Middle frontal gyrus (tissue), 1 donor: ENCODE measurements at regions not wholly inside any gene's neighbourhood (a gene's known extent, or its start where the extent isn't known, plus 50 kb on each side); places are given as distances from the start of the nearest gene placed in this dataset.
"Not testable (repeated sequence)": the region's sequence is repeated elsewhere in the genome, so short reads cannot be mapped to it uniquely, and the experiment has no call there.

Experiments
- DNase-seq: peaks from one replicate; pipeline ENCODE4 v3.0.0-alpha.2; 2015; ENCODE audit warnings: low spot score; ENCODE audit errors: extremely low spot score

DNA sequence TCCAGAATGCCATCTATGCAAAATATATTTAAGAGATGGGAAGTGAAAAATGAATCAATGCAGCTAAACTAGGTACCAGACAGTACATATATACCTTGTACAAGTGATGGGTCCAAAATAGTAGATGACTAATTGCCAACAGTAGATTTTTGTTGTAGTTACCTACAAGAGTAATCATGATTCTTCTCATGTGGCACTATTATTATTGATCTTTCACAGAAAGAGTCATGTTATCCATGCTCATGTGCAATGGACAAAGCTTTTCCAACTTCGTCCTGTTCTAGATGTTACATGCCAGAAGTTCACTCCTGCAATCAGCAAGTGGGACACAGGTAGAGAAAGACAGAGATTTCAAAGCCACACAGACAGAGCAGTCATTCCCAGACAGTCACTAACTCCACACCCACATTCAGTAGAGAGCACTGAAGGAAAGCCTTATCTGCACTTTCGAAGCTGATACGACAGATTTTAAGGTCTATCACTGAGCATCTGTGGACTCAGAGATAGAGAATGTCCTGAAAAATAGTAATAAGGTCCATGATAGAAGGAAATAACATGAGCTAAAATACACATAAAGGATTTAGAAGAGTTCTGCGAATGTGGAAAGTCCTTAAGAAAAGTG lies 101.6 kb upstream of the ITPRID2 start:
- no peak for DNase-seq

DNA sequence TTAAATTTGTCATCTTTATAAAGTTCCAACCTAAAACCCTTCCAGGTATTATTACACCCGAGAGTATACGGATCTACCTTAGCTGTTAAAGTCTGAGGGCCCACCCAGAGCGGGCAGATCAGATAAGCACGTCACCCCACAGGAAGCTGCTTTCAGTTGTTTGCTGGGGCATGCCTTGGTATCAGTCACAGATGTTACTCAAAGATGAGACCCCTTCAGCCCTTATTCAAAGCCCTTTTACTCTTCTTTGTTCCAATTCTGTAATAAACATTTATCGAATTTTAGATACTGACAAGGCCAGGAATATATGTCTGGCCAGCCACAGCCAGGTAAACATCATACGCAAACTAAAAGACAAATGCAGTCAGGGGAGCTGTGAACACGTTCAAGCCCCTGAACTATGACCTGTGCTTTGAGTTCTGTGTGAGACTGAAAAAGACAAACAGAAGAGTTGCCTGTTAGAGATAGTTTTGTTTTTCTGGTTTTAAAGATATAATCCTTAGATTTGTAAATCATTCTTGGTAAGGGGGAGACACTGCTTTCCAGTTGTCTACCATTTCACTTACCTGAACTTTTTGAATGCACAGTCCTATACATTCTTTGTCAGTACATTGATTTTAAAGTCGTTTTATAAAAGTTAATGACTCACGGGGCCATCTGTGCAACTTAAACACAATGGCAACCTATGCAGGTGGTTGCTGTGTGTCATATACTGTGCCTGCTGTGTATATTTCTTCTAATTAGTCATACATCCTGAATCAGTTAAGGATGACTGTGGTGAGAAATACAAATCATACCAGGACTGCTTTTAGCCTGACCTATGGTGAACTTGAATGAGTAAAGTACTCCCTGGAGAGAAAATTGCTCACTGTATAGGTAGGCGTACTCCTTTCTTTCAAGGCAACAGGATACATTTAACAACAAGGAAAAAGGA lies 100.5 kb upstream of the ITPRID2 start:
- no peak for DNase-seq

GRCh38 chr2:181792906-181793305 lies 98.6 kb upstream of the ITPRID2 start:
- DNase-seq = no peak

DNA sequence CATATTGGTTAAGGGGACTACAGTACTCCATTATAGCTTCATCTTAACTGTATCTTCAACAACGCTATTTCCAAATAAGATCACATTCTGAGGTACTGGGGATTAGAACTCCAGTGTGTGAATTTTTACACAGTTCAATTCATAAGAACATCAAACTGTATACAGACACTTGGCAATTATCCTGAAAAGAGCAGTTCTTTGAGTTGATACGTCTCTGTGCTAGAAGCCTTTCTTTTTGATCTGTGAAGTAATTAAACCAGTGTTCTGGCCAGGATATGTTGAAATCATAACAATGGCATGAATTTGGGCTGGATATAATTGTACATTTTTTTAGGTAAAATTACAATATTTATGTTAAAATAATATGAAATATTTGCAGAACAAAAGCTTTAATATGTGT lies 93.5 kb upstream of the ITPRID2 start:
- DNase-seq = no peak

DNA sequence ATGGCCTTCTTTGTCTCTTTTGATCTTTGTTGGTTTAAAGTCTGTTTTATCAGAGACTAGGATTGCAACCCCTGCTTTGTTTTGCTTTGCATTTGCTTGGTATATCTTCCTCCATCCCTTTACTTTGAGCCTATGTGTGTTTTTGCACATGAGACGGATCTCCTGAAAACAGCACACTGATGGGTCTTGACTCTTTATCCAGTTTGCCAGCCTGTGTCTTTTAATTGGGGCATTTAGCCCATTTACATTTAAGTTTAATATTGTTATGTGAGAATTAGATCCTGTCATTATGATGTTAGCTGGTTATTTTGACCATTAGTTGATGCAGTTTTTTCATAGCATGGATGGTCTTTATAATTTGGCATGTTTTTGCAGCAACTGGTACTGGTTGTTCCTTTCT lies 89.2 kb upstream of the ITPRID2 start:
- not testable (repeated sequence) for DNase-seq

GRCh38 chr2:181803903-181804799 lies 87.4 kb upstream of the ITPRID2 start:
- not testable (repeated sequence) for DNase-seq

GRCh38 chr2:181805228-181806038 lies 86.1 kb upstream of the ITPRID2 start:
- no peak for DNase-seq

- no peak for DNase-seq
These were observed 85.5 kb upstream of the ITPRID2 start for GRCh38 chr2:181806039-181806392.

DNA sequence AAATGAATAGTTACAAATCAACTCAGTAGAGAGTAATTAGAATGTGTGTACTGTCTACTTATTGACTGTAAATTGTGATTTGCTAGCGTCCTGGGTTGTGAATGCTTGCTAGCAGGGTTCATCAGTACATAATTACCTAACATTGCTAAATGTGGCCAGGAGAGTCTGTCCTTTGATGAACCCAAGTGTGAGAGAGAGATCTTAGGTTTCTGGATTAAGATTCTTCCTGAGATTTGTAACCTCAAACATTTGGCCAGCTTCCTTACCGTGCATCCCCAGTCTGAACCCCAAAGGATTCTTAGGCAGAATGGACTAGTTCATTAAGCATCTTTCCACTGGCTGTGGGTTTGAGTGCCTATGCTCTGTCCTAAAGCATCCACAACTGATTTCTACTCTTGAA lies 84.0 kb upstream of the ITPRID2 start:
- DNase-seq = no peak

GRCh38 chr2:181810823-181811695 lies 80.5 kb upstream of the ITPRID2 start:
- DNase-seq = no peak

GRCh38 chr2:181812106-181812743 lies 79.3 kb upstream of the ITPRID2 start:
- no peak for DNase-seq

DNA sequence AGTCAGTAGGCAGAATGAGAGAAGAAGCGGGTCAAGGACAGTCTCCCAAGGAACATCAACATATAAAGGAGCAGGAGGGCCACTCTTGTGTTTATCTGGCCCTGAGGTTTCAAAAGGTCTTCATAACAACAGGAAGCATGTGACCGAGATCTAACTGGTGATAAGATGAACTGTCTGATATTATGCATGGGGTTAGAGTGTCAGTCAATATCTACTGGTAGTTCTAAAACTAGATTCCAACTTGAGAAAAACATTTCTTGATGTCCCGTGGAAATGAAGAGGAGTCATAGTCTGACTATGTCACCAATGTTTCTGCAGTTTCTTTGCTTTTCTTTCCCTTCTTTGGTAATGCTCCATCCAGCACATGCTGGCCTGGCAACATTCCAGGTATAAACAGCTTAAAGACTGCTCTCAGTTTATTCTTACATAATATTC lies 77.5 kb upstream of the ITPRID2 start:
- DNase-seq = no peak

GRCh38 chr2:181817509-181817908 lies 74.0 kb upstream of the ITPRID2 start:
- DNase-seq = no peak

DNA sequence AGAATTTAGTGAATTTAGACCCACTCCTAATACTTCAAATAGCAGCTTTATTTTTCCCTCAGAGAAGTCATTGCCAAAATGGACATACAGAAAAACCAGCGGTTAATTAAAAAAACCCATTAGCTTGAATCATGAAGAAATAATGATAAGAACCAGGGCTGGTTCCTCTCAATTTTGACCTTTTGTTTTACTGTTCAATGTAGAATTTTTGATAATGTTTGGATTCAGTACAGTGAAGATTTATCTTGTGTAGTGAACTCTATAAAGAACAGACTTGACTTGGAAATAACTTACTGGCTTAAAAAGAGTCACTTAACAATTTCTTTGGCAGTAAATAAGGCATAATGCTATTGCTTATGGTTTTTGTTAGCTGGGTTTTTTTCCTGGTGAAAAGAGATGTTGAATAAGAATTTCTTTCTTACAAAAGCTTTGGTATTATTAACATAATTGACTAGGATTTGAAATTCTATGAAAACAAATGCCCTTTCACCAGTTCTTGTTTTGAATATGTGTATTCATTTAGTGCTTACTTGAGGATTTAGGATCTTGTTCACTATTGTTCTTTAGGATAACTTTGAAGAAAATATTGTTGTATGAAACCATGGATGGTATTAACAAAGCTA lies 73.4 kb upstream of the ITPRID2 start:
- no peak for DNase-seq

GRCh38 chr2:181818840-181819239 lies 72.7 kb upstream of the ITPRID2 start:
- no peak for DNase-seq

DNA sequence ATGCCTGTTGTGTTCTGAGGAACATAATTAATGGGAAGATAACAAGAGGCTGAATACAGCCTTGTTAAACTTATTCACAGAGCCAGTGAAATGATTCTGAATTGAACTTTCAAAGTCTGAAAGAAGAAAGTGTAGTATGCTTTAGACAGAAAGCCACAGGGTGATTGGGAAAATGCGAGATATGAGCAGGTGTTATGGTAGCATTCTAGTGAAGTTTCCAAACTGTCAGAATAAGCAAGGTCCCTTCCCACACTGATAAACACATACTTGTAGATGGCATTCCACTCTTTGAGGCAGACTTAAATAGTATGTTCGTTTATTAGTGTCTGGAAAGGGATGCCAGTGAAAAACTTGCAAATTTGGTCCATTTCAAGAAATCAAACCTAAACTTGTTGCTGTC lies 70.5 kb upstream of the ITPRID2 start:
- DNase-seq = no peak

- DNase-seq = no peak
These were observed 69.4 kb upstream of the ITPRID2 start for GRCh38 chr2:181822097-181822496.

DNA sequence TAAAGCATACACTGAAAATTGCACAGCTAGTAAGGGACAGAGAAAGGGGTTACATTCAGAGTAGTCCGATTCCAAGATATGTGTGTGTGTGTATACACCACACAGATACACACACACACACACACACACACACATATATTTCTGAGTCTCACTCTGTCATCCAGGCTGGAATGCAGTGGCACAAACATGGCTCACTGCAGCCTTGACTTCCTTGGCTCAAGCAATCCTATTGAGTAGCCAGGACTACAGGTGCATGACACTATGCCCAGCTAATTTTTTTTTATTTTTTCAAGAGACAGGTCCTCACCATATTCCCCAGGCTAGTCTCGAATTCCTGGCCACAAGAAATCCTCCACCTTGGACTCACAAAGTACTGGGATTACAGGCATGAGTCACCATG lies 68.1 kb upstream of the ITPRID2 start:
- DNase-seq = no peak

GRCh38 chr2:181828122-181828705 lies 63.3 kb upstream of the ITPRID2 start:
- no peak for DNase-seq
